SJSA1 (cell line): ENCODE measurements at regions not wholly inside any gene's neighbourhood (a gene's known extent, or its start where the extent isn't known, plus 50 kb on each side); places are given as distances from the start of the nearest gene placed in this dataset.
"Not testable (repeated sequence)": the region's sequence is repeated elsewhere in the genome, so short reads cannot be mapped to it uniquely, and the experiment has no call there.

ENCODE experiments used
- DNase-seq, 2 experiments: peaks; one replicate each; pipeline ENCODE4 v3.0.0-alpha.2; 2015 to 2020; ENCODE audit warnings: low spot score in 2 of 2, low read depth in 1 of 2
- H3K27ac ChIP-seq: fragments of 250-450 bp; sonication (Bioruptor Pico); 2 replicates; pipeline ENCODE4 v1.5.1; 2020; ENCODE audit warnings: mild to moderate bottlenecking, moderate library complexity
- H3K27me3 ChIP-seq: fragments of 250-450 bp; sonication (Bioruptor Pico); replicated peaks from 2 replicates; pipeline ENCODE4 v1.5.1; 2020; ENCODE audit warnings: mild to moderate bottlenecking, moderate library complexity
- H3K36me3 ChIP-seq: fragments of 250-450 bp; sonication (Bioruptor Pico); 2 replicates; pipeline ENCODE4 v1.5.1; 2020; ENCODE audit warnings: mild to moderate bottlenecking
- H3K4me1 ChIP-seq: fragments of 250-450 bp; sonication (Bioruptor Pico); replicated peaks from 2 replicates; pipeline ENCODE4 v1.6.1; 2021; ENCODE audit warnings: mild to moderate bottlenecking
- H3K4me3 ChIP-seq: fragments of 250-450 bp; sonication (Bioruptor Pico); 2 replicates; pipeline ENCODE4 v1.5.1; 2020; ENCODE audit warnings: mild to moderate bottlenecking
- H3K9me3 ChIP-seq: fragments of 250-450 bp; sonication (Bioruptor Pico); replicated peaks from 2 replicates; pipeline ENCODE4 v1.5.1; 2020; ENCODE audit warnings: mild to moderate bottlenecking

DNA sequence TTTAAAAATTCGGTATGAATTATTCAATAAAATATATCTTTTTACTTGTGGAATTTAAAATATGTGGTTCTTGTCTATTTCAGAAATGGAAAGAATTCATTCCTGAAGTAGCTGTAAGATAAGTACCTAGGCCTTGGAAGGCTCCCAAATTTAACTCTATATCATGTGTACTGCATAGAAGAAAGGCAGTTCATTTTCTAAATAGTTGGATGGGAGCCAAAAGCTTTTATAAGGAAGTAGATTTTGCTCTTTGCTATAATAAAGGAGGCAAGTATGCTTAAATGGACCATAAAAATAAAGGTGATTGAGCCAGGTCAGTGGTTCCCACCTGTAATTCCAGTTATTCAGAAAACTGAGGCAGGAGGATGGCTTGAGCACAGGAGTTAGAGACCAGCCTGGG lies 187.5 kb downstream of the ATXN7L3B start:
- Histone ChIP-seq H3K27me3 (no peaks in the 10 kb centered on the region), H3K4me3 (no peak overlapping the region), H3K36me3 (no peaks in the 10 kb centered on the region), H3K4me1 (no peaks in the 10 kb centered on the region), H3K27ac (no peak overlapping the region), H3K9me3 (no peaks in the 10 kb centered on the region)
- no peak for DNase-seq

GRCh38 chr12:74728006-74728405 lies 190.4 kb downstream of the ATXN7L3B start:
- no peaks in the 10 kb centered on the region for H3K9me3 ChIP-seq
- no peak overlapping the region for H3K4me3 ChIP-seq
- H3K27ac ChIP-seq = no peak overlapping the region
- H3K36me3 ChIP-seq = no peaks in the 10 kb centered on the region
- H3K4me1 ChIP-seq = no peaks in the 10 kb centered on the region
- H3K27me3 ChIP-seq = no peaks in the 10 kb centered on the region
- DNase-seq = no peak

DNA sequence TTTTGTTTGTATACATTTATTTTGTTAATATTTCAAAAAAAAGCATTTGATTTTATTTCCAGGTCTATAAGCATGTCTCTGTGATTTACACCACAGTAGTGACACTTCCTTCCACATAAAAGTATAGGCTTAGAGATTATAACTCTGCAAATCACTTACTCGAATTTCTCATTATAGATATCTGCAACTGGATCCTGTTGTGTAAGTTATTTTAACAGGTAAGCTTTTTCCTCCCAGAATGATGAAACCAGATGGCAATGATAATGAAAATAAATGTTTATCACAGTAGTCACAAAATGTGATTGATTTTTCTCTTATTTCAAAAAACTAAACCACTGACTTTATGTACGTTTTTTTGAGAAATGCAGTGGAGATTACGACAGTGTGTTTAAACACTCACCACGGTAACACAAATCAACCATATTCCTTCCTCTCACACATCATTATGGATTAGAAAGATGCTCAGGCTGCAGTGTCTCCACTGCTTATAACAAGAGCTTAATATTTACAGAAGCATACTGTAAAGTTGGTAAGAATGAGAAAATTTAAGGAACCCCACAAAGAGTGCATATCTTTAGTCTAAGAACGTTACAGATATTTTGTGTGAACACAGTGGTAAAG lies 194.6 kb downstream of the ATXN7L3B start:
- Histone ChIP-seq H3K27me3 (no peaks in the 10 kb centered on the region), H3K9me3 (no peaks in the 10 kb centered on the region), H3K27ac (no peak overlapping the region), H3K36me3 (no peaks in the 10 kb centered on the region), H3K4me3 (no peak overlapping the region), H3K4me1 (no peaks in the 10 kb centered on the region)
- no peak for DNase-seq

DNA sequence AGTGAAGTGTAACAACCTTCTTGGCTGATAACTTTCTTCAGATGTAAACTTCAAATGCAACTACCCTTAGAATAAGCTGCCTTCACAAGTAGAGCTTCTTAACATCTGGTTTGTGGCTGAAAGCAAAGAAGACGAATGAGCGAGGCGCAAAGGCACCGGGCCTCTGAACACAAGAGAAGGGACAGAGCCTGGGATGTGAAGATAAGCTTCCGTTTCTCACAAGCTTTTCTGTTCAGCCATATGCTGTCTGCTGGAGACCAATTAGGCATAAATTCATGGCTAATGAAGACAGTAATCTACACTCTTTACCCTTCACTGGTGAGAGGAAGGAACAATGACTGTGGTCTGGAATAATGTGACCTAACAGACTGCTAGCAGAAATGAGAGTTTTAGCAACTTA lies 195.2 kb downstream of the ATXN7L3B start:
- H3K9me3 ChIP-seq = no peaks in the 10 kb centered on the region
- H3K27ac ChIP-seq = no peak overlapping the region
- no peak overlapping the region for H3K4me3 ChIP-seq
- DNase-seq = no peak
- H3K4me1 ChIP-seq = no peaks in the 10 kb centered on the region
- no peaks in the 10 kb centered on the region for H3K36me3 ChIP-seq
- H3K27me3 ChIP-seq = no peaks in the 10 kb centered on the region

DNA sequence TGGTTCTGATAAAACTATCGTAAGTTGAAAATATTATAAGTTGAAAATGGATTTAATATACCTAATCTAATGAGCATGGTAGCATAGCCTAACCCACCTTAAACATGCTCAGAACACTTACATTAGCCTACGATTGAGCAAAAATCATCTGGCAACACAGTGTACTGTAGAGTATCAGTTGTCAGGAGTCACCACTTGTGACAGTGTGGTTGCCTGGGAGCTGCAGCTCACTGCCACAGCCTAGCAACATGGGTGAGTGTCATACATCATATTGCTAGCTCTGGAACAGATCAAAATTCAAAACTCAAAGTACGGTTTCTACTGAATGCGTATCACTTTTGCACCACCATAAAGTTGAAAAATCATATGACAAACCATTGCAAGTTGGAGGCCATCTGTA lies 203.5 kb downstream of the ATXN7L3B start:
- no peaks in the 10 kb centered on the region for H3K9me3 ChIP-seq
- no peak overlapping the region for H3K4me3 ChIP-seq
- DNase-seq = no peak
- H3K27ac ChIP-seq = no peak overlapping the region
- no peaks in the 10 kb centered on the region for H3K4me1 ChIP-seq
- no peaks in the 10 kb centered on the region for H3K36me3 ChIP-seq
- no peaks in the 10 kb centered on the region for H3K27me3 ChIP-seq

- Histone ChIP-seq H3K27ac (no peak overlapping the region), H3K9me3 (no peaks in the 10 kb centered on the region), H3K4me3 (no peak overlapping the region), H3K4me1 (no peaks in the 10 kb centered on the region), H3K36me3 (no peaks in the 10 kb centered on the region), H3K27me3 (no peaks in the 10 kb centered on the region)
- no peak for DNase-seq
These were observed 209.7 kb downstream of the ATXN7L3B start for GRCh38 chr12:74747305-74747704.

DNA sequence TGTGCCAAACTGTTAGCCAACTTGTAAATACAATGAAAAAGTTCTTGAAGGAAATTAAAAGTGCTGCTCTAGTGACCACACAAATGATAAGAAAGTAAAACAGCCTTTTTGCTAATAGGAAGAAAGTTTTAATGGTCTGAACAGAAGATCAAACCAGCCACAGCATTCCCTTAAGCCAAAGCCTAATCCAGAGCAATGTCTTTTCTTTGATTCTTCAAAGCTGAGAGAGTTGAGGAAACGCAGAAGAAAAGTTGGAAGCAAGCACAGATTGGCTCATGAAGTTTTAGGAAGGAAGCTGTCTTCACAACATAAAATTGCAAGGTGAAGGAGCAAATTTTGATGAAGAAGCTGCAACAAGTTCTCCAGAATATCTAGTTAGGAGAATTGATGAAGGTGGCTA lies 213.8 kb downstream of the ATXN7L3B start:
- no peak for DNase-seq

DNA sequence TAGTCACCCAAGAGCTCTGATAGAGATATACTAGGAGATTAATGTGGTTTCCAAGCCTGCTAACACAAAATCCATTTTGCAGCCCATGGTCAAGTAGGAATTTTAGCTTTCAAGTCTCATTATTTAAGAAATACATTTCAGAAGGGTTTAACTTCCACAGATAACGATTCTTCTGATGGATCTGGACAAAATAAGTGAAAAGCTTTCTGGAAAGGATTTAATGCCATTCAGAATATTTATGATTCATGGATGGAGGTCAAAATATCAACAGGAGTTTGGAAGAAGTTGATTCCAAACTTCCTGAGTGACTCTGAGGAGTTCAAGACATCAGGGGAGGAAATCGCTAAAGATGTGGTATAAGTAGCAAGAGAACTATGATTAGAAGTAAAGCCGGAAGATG lies 214.6 kb downstream of the ATXN7L3B start:
- Histone ChIP-seq H3K36me3 (no peaks in the 10 kb centered on the region), H3K27me3 (no peaks in the 10 kb centered on the region), H3K27ac (no peak overlapping the region), H3K4me1 (no peaks in the 10 kb centered on the region), H3K9me3 (no peaks in the 10 kb centered on the region), H3K4me3 (no peak overlapping the region)
- no peak for DNase-seq

More for the DNA sequence above, 213.8 kb downstream of the ATXN7L3B start:
- Histone ChIP-seq H3K36me3 (no peaks in the 10 kb centered on the region), H3K9me3 (no peaks in the 10 kb centered on the region), H3K4me3 (no peak overlapping the region), H3K4me1 (no peaks in the 10 kb centered on the region), H3K27me3 (no peaks in the 10 kb centered on the region), H3K27ac (no peak overlapping the region)

DNA sequence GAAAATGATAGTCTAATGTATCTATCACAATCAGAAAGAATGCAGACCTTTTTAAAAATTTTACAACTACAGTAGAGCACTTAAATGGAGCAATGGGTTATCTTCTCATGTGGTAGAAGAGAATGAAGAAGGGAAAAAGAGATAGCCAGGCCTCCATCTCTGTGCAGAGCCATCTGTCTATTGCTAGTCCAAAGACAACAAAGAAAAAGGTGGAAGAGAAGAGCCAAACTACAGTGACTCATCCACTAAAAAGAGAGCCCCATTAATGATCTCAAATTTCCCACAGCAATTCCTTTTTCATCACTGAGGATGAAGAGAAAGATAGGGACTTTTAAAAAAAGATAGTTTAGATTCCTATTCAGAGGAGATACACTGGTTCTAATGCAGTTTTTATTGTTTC lies 232.9 kb downstream of the ATXN7L3B start:
- H3K36me3 ChIP-seq = no peaks in the 10 kb centered on the region
- no peak for DNase-seq

GRCh38 chr12:74775276-74775675 lies 237.6 kb downstream of the ATXN7L3B start:
- no peak overlapping the region for H3K27ac ChIP-seq
- DNase-seq = no peak

More for the DNA sequence above, 232.9 kb downstream of the ATXN7L3B start:
- Histone ChIP-seq H3K4me3 (no peak overlapping the region), H3K9me3 (no peaks in the 10 kb centered on the region), H3K27me3 (no peaks in the 10 kb centered on the region), H3K4me1 (no peaks in the 10 kb centered on the region), H3K27ac (no peak overlapping the region)

DNA sequence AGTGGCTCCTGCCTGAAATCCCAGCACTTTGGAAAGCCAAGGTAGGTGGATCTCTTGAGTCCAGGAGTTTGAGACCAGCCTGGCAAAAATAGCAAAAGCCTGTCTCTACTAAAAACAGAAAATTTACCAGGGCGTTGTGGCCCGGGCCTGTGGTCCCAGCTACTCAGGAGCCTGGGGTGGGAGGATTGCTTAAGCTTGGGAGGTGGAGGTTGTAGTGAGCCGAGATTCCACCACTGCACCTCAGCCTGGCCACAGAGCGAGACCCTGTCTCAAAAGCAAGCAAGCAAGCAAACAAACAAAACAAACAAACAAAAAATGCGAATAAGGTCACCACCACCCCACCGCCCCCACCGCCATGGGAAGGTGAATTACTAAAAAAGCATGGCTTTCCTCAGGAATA lies 238.7 kb downstream of the ATXN7L3B start:
- H3K9me3 ChIP-seq = no peaks in the 10 kb centered on the region; the same call in 1 of the 2 replicates
- no peak for DNase-seq
- H3K4me1 ChIP-seq = peaks cover 16% of the 10 kb centered on the region
- no peak overlapping the region for H3K27ac ChIP-seq
- no peaks in the 10 kb centered on the region for H3K36me3 ChIP-seq
- H3K4me3 ChIP-seq = no peak overlapping the region
- H3K27me3 ChIP-seq = no peaks in the 10 kb centered on the region

More at GRCh38 chr12:74775276-74775675, 237.6 kb downstream of the ATXN7L3B start:
- Histone ChIP-seq H3K27me3 (no peaks in the 10 kb centered on the region), H3K9me3 (no peaks in the 10 kb centered on the region), H3K4me1 (peaks cover 5% of the 10 kb centered on the region), H3K36me3 (no peaks in the 10 kb centered on the region), H3K4me3 (no peak overlapping the region)

DNA sequence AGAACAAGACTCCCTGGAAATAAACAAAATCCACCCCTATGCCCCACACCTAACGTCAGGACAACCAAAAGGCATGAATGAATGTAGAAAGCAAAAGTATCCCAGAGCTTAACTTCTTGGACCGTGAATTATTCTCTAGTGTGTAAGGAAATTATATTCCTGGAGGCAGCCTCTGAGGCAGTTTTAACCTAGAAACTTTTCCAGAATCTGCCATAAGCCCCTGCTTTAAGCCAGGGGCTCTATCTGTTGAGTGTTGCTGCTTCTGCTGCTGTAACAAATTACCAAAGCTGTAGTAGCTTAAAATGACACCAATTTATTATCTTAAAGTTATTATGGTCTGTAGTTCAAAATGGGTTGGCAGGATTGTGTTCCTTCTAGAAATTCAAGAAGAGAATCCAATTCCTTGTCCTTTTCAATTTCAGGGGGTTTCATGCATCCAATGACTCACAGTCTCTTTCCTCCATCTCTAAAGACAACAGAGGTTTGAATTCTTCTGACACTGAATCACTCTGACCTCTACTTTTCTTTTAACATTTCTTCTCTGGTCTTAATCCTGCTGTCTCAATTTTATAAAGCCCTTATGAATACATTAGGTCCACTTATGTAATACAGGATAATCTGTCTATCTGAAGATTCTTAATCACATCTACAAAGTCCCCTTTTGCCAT lies 242.7 kb downstream of the ATXN7L3B start:
- Histone ChIP-seq H3K9me3 (no peaks in the 10 kb centered on the region; the same call in 1 of the 2 replicates), H3K4me1 (peaks cover 29% of the 10 kb centered on the region), H3K36me3 (no peaks in the 10 kb centered on the region), H3K4me3 (no peak overlapping the region), H3K27me3 (no peaks in the 10 kb centered on the region), H3K27ac (peak overlapping the region; percentile 37)
- DNase-seq = peak in 1 of 2 experiments; percentile 41

DNA sequence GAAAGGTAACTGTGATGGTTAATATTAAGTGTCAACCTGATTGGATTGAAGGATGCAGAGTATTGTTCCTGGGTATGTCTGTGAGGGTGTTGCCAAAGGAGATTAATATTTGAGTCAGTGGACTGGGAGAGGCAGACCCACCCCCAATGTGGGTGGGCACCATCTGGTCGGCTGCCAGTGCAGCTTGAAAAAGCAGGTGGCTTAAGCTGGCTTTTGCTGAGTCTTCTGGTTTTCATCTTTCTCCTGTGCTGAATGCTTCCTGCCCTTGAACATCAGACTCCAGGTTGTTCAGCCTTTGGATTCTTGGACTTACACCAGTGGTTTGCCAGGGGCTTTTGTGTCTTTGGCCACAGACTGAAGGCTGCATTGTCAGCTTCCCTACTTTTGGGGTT lies 243.2 kb downstream of the ATXN7L3B start:
- not testable (repeated sequence) for DNase-seq, H3K36me3 ChIP-seq, H3K4me3 ChIP-seq, H3K27ac ChIP-seq, H3K27me3 ChIP-seq, H3K9me3 ChIP-seq
- peaks cover 29% of the 10 kb centered on the region for H3K4me1 ChIP-seq

GRCh38 chr12:74781991-74782485 lies 244.4 kb downstream of the ATXN7L3B start:
- H3K36me3 ChIP-seq = no peaks in the 10 kb centered on the region
- no peaks in the 10 kb centered on the region for H3K27me3 ChIP-seq
- no peak for DNase-seq
- no peak overlapping the region for H3K4me3 ChIP-seq
- H3K4me1 ChIP-seq = peaks cover 29% of the 10 kb centered on the region
- no peaks in the 10 kb centered on the region; the same call in 1 of the 2 replicates for H3K9me3 ChIP-seq
- H3K27ac ChIP-seq = peak overlapping the region; percentile 11; the same call in 1 of the 2 replicates
